ENCODE measurements at regions not wholly inside any gene's neighbourhood (a gene's known extent, or its start where the extent isn't known, plus 50 kb on each side); places are given as distances from the start of the nearest gene placed in this dataset.

DNA sequence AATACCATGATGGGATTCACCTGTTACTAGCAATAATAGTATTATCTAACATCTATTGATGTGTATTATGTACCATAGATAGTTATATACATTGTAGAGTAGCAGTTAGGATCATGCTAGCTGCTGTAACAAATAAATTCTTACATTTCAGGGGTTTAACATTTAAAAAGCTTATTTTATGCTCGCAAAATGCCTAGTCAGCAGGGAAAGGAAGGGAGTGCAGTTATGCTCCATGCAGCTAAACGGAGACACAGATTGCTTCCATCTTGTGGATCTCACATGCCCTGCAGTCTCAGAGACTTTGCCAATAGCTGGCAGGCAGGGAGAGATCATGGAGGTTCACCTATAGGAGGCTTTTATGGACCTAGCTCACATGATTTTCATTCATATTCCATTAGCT lies 364.1 kb downstream of the TOX3 start:
- TF ChIP-seq, protein P1, sequence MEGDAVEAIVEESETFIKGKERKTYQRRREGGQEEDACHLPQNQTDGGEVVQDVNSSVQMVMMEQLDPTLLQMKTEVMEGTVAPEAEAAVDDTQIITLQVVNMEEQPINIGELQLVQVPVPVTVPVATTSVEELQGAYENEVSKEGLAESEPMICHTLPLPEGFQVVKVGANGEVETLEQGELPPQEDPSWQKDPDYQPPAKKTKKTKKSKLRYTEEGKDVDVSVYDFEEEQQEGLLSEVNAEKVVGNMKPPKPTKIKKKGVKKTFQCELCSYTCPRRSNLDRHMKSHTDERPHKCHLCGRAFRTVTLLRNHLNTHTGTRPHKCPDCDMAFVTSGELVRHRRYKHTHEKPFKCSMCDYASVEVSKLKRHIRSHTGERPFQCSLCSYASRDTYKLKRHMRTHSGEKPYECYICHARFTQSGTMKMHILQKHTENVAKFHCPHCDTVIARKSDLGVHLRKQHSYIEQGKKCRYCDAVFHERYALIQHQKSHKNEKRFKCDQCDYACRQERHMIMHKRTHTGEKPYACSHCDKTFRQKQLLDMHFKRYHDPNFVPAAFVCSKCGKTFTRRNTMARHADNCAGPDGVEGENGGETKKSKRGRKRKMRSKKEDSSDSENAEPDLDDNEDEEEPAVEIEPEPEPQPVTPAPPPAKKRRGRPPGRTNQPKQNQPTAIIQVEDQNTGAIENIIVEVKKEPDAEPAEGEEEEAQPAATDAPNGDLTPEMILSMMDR (IDR thresholded peaks at IDR 0.05), result no peak
- TF ChIP-seq POLR2A (IDR thresholded peaks at IDR 0.05) (no peak), EP300 (IDR thresholded peaks at IDR 0.05; ENCODE audit: low read depth) (no peak)

All from transverse colon (tissue), 3 donors.